Loucy (cell line): ENCODE measurements at regions not wholly inside any gene's neighbourhood (a gene's known extent, or its start where the extent isn't known, plus 50 kb on each side); places are given as distances from the start of the nearest gene placed in this dataset.

Experiments
- H2AFZ ChIP-seq: fragments of 200-600 bp; sonication (generic); 2 replicates; pipeline ENCODE4 v1.6.0; 2016; ENCODE audit warnings: antibody characterized with exemption, mild to moderate bottlenecking, low read length, moderate library complexity
- H3F3A ChIP-seq: fragments of 200-600 bp; 2 replicates; pipeline ENCODE4 v1.6.0; 2016; ENCODE audit warnings: antibody characterized with exemption, low read depth, mild to moderate bottlenecking
- H3K27me3 ChIP-seq: fragments of 200-600 bp; sonication (generic); 2 replicates; pipeline ENCODE4 v1.6.1; 2014; ENCODE audit warnings: low read length, mild to moderate bottlenecking; ENCODE audit not compliant: insufficient read depth, poor library complexity, severe bottlenecking
- H3K36me3 ChIP-seq: fragments of 200-600 bp; sonication (generic); 2 replicates; pipeline ENCODE4 v1.6.1; 2016; ENCODE audit warnings: low read length; ENCODE audit not compliant: insufficient read depth
- H3K4me1 ChIP-seq: fragments of 200-600 bp; sonication (generic); 2 replicates; pipeline ENCODE4 v1.5.1; 2014; ENCODE audit warnings: low read length, mild to moderate bottlenecking; ENCODE audit not compliant: insufficient read depth, poor library complexity, severe bottlenecking
- H3K4me2 ChIP-seq: fragments of 200-600 bp; sonication (generic); 2 replicates; pipeline ENCODE4 v1.6.0; 2014; ENCODE audit warnings: antibody characterized with exemption, low read length, low read depth, mild to moderate bottlenecking; ENCODE audit not compliant: poor library complexity, severe bottlenecking
- H3K4me3 ChIP-seq: fragments of 200-600 bp; sonication (generic); 2 replicates; pipeline ENCODE4 v1.5.1; 2014; ENCODE audit warnings: low read length, mild to moderate bottlenecking, mixed read lengths; ENCODE audit not compliant: poor library complexity, severe bottlenecking
- H3K79me2 ChIP-seq: fragments of 200-600 bp; sonication (generic); 2 replicates; pipeline ENCODE4 v1.6.1; 2014; ENCODE audit warnings: low read length; ENCODE audit not compliant: insufficient read depth
- H3K9ac ChIP-seq: fragments of 200-600 bp; sonication (generic); 2 replicates; pipeline ENCODE4 v1.6.0; 2014; ENCODE audit warnings: mild to moderate bottlenecking, low read depth, low read length, moderate library complexity; ENCODE audit not compliant: poor library complexity, severe bottlenecking
- H3K9me2 ChIP-seq: fragments of 200-600 bp; sonication (generic); replicated peaks from 2 replicates; pipeline ENCODE4 v1.6.1; 2016; ENCODE audit warnings: low read depth, low read length, mixed read lengths
- H3K9me3 ChIP-seq: fragments of 200-600 bp; sonication (generic); 2 replicates; pipeline ENCODE4 v1.6.1; 2014; ENCODE audit warnings: mild to moderate bottlenecking, antibody characterized with exemption, low read length, low read depth; ENCODE audit not compliant: insufficient read depth
- H4K20me1 ChIP-seq: fragments of 200-600 bp; sonication (generic); 2 replicates; pipeline ENCODE4 v1.6.0; 2014; ENCODE audit warnings: antibody characterized with exemption, low read length, mild to moderate bottlenecking; ENCODE audit not compliant: insufficient read depth, poor library complexity, severe bottlenecking
- CTCF ChIP-seq: fragments of 200-600 bp; sonication (generic); conservative IDR thresholded peaks from 2 replicates; pipeline ENCODE4 v1.5.1; 2014; ENCODE audit warnings: mild to moderate bottlenecking, antibody characterized with exemption, low read length
- EZH2phosphoT487 ChIP-seq: fragments of 200-600 bp; IDR thresholded peaks from 2 replicates; pipeline ENCODE4 v1.6.1; 2018; ENCODE audit warnings: antibody characterized with exemption, mild to moderate bottlenecking, moderate library complexity, borderline replicate concordance

GRCh38 chr2:128465246-128466170, 146.8 kb upstream of the HS6ST1 start:
- no peaks in the 10 kb centered on the region for H3F3A ChIP-seq
- H3K9me2 ChIP-seq, result no peaks in the 10 kb centered on the region
- no peak overlapping the region for H3K4me3 ChIP-seq
- H3K9me3 ChIP-seq, result peaks cover 53% of the 10 kb centered on the region; the same call in 1 of the 2 replicates
- H3K79me2 ChIP-seq, result peaks cover 2% of the 10 kb centered on the region; the same call in 1 of the 2 replicates
- no peak overlapping the region for H2AFZ ChIP-seq
- H3K4me1 ChIP-seq, result peaks cover 4% of the 10 kb centered on the region
- H3K9ac ChIP-seq, result no peak overlapping the region
- H3K4me2 ChIP-seq, result no peak overlapping the region
- no peak for TF ChIP-seq CTCF
- no peak for TF ChIP-seq EZH2phosphoT487
- no peaks in the 10 kb centered on the region for H4K20me1 ChIP-seq
- H3K27me3 ChIP-seq, result no peaks in the 10 kb centered on the region
- peaks cover 10% of the 10 kb centered on the region for H3K36me3 ChIP-seq

- Histone ChIP-seq H3K9me2 (no peaks in the 10 kb centered on the region), H3K9me3 (peaks cover 50% of the 10 kb centered on the region; the same call in 1 of the 2 replicates), H3K4me3 (no peak overlapping the region), H3F3A (no peaks in the 10 kb centered on the region), H3K4me1 (peaks cover 5% of the 10 kb centered on the region), H2AFZ (no peak overlapping the region), H3K79me2 (peaks cover 4% of the 10 kb centered on the region; the same call in 1 of the 2 replicates), H4K20me1 (no peaks in the 10 kb centered on the region), H3K4me2 (no peak overlapping the region), H3K36me3 (peaks cover 10% of the 10 kb centered on the region), H3K9ac (no peak overlapping the region), H3K27me3 (no peaks in the 10 kb centered on the region)
- TF ChIP-seq CTCF (no peak), EZH2phosphoT487 (no peak)
These were observed 147.7 kb upstream of the HS6ST1 start for GRCh38 chr2:128466376-128466775.

- H3K36me3 ChIP-seq, result peaks cover 10% of the 10 kb centered on the region
These were observed 148.1 kb upstream of the HS6ST1 start for GRCh38 chr2:128466776-128467175.

More at GRCh38 chr2:128466776-128467175, 148.1 kb upstream of the HS6ST1 start:
- H3K4me1 ChIP-seq, result peaks cover 7% of the 10 kb centered on the region
- H3K4me2 ChIP-seq, result no peak overlapping the region
- H3K9me3 ChIP-seq, result peaks cover 47% of the 10 kb centered on the region; the same call in 1 of the 2 replicates
- no peak for TF ChIP-seq EZH2phosphoT487
- no peak for TF ChIP-seq CTCF
- no peaks in the 10 kb centered on the region for H3K27me3 ChIP-seq
- no peaks in the 10 kb centered on the region for H3K9me2 ChIP-seq
- no peaks in the 10 kb centered on the region for H4K20me1 ChIP-seq
- H3K9ac ChIP-seq, result no peak overlapping the region
- H3K4me3 ChIP-seq, result no peak overlapping the region
- no peak overlapping the region for H2AFZ ChIP-seq
- peaks cover 4% of the 10 kb centered on the region; the same call in 1 of the 2 replicates for H3K79me2 ChIP-seq
- no peaks in the 10 kb centered on the region for H3F3A ChIP-seq
